ENCODE measurements at regions not wholly inside any gene's neighbourhood (a gene's known extent, or its start where the extent isn't known, plus 50 kb on each side); places are given as distances from the start of the nearest gene placed in this dataset.

DNA sequence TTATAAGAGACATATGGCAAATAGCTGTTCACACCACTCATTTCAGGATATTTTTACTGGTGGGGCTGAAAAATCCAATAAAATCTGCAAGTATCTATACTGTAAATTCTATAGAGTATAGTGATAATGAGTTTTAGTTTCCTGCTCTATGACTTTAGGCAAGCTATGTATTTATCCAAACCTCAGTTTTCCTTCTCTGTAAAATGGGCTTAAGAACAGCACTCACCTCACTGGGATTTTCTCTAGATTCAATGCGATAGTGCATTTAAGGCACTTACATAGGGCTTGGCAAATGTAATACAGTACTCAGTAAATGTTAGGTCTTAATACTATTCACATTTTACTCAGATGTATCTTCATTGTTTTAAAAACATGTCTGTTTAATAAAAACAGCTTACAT is 168.7 kb downstream of the ATG4C start:
- TF ChIP-seq, protein P1, sequence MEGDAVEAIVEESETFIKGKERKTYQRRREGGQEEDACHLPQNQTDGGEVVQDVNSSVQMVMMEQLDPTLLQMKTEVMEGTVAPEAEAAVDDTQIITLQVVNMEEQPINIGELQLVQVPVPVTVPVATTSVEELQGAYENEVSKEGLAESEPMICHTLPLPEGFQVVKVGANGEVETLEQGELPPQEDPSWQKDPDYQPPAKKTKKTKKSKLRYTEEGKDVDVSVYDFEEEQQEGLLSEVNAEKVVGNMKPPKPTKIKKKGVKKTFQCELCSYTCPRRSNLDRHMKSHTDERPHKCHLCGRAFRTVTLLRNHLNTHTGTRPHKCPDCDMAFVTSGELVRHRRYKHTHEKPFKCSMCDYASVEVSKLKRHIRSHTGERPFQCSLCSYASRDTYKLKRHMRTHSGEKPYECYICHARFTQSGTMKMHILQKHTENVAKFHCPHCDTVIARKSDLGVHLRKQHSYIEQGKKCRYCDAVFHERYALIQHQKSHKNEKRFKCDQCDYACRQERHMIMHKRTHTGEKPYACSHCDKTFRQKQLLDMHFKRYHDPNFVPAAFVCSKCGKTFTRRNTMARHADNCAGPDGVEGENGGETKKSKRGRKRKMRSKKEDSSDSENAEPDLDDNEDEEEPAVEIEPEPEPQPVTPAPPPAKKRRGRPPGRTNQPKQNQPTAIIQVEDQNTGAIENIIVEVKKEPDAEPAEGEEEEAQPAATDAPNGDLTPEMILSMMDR (IDR thresholded peaks at IDR 0.05; ENCODE audit: low read depth, low read length): no peak
- Histone ChIP-seq H3K27ac (no peak overlapping the region), H3K4me3 (ENCODE audit: low read depth, low read length) (no peak overlapping the region), H3K27me3 (ENCODE audit: insufficient read depth, low read depth, severe bottlenecking) (no peaks in the 10 kb centered on the region), H3K36me3 (no peaks in the 10 kb centered on the region), H3K9me3 (ENCODE audit: severe bottlenecking) (no peaks in the 10 kb centered on the region)
- no peak for DNase-seq

DNA sequence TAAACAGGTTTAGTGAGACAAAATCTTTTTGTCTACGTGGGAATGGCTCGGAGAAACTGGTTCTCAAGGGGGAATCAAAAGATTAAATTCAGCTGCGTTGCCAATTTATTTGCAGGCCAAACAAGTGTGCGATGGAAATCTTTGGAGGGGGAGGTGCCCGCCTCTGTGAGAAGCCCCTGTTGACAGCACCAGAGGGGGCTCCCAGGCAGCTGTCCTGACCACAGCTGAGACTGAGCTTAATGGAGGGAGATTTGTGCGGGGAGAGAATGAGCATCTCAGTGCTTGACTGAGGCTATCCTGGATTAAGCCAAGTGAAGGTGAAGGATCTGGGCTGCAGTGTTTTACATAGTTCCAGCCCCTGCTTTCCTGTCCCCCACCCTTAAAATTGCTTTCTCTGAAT is 169.7 kb downstream of the ATG4C start:
- Histone ChIP-seq H3K27ac (no peak overlapping the region), H3K36me3 (no peaks in the 10 kb centered on the region), H3K27me3 (ENCODE audit: insufficient read depth, low read depth, severe bottlenecking) (no peaks in the 10 kb centered on the region), H3K4me3 (ENCODE audit: low read depth, low read length) (no peak overlapping the region), H3K9me3 (ENCODE audit: severe bottlenecking) (no peaks in the 10 kb centered on the region)
- TF ChIP-seq, protein P1 (IDR thresholded peaks at IDR 0.05; ENCODE audit: low read depth, low read length): no peak
- DNase-seq: no peak

DNA sequence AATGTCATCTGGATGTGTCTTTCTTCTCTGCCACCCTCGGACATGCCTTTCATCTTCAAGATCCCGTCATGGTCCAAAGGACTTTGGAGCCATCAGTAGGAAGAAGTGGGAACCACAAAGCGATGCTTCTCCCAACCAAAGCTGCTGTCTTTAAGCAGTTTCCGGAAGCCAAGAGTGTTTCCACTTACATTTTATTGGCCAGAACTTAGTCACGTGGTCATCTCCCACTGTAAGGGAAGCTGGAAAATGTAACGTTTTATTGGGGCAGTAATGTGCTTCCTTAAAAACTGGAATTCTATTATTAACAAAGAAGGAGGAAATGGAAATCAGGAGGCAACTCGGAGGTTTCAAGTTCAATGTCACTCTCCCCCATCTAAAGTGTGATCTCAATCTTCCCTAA is 170.8 kb downstream of the ATG4C start:
- Histone ChIP-seq H3K36me3 (no peaks in the 10 kb centered on the region), H3K9me3 (ENCODE audit: severe bottlenecking) (no peaks in the 10 kb centered on the region), H3K27ac (no peak overlapping the region), H3K4me3 (ENCODE audit: low read depth, low read length) (no peak overlapping the region), H3K27me3 (ENCODE audit: insufficient read depth, low read depth, severe bottlenecking) (no peaks in the 10 kb centered on the region)
- TF ChIP-seq, protein P1 (IDR thresholded peaks at IDR 0.05; ENCODE audit: low read depth, low read length): no peak
- no peak for DNase-seq

DNA sequence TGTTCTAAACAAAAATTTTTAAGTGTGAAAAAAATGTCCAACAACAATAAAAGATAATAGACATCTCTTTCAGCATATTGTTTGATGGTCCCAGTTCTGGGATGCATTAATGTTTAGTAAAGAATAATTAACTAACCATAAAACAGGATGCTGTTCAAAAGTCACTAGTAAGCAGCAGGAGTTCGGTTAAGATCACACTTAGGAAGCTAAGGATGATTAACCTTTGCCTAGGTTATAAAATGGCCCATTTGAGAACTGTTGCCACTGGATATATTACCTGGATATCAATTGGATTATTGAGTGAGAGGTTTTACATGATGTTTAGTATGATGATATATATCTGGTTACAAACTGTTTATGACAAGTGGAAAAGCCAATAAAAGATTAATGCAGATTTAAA is 171.7 kb downstream of the ATG4C start:
- no peak for DNase-seq
- Histone ChIP-seq H3K4me3 (ENCODE audit: low read depth, low read length) (no peak overlapping the region), H3K9me3 (ENCODE audit: severe bottlenecking) (no peaks in the 10 kb centered on the region), H3K27me3 (ENCODE audit: insufficient read depth, low read depth, severe bottlenecking) (no peaks in the 10 kb centered on the region), H3K27ac (no peak overlapping the region), H3K36me3 (no peaks in the 10 kb centered on the region)
- TF ChIP-seq, protein P1 (IDR thresholded peaks at IDR 0.05; ENCODE audit: low read depth, low read length): no peak

DNA sequence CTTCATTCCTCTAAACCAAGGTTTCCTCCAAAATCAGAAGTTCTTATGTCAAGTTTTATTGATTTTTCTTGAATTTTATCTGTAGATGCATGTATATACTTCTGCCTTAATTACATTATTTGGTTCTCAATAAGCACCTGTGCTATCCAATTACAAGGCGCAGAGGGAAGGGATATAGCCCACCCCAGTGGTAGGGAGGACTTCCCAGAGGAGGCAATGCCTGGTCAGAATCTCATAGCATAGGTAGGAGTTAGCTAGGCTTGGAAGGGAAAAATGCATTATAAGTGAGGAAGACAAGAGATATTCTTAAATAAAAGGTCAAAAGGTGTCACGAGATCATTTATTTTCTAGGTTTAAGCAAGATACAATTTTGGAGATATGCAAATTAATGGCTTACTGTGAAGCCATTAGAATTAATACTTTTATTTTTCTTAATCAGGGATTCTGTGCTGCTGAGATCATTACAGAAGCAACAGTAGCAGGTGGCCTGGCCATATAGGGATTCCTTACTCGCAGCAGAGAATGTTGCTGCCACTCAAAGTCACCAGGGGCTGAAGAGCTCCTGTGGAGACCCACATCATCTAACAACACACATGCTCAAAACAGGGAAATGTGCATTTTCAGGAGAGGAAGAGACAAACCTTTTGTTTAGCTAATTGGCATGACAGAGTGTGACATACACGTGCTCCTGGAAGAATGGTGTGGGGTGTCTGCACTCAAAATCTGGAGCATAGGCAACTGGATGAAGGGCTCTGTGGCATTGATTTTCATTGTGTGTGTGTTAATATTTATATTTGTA is 178.3 kb downstream of the ATG4C start:
- Histone ChIP-seq H3K9me3 (ENCODE audit: severe bottlenecking) (no peaks in the 10 kb centered on the region), H3K4me3 (ENCODE audit: low read depth, low read length) (no peak overlapping the region), H3K27me3 (ENCODE audit: insufficient read depth, low read depth, severe bottlenecking) (no peaks in the 10 kb centered on the region), H3K36me3 (no peaks in the 10 kb centered on the region), H3K27ac (no peak overlapping the region)
- TF ChIP-seq, protein P1 (IDR thresholded peaks at IDR 0.05; ENCODE audit: low read depth, low read length): no peak
- DNase-seq: no peak
